PC-9 (cell line): ENCODE measurements at regions not wholly inside any gene's neighbourhood (a gene's known extent, or its start where the extent isn't known, plus 50 kb on each side); places are given as distances from the start of the nearest gene placed in this dataset.

Experiments
- BruUV-seq: library from RNA; stranded (reverse); fragments of 400-500 nt; replicated peaks from 2 replicates; lab custom pipeline; 2021; lab: Mats Ljungman, UMichigan
- CTCF ChIA-PET: fragments of 300-600 bp; sonication (Branson Sonifier 250); formaldehyde crosslinking; loops from one replicate; lab custom pipeline; 2022; ENCODE audit warnings: antibody characterized with exemption; lab: Charles Lee
- POLR2A ChIA-PET: fragments of 300-600 bp; sonication (Branson Sonifier 250); formaldehyde crosslinking; loops from one replicate; lab custom pipeline; 2022; ENCODE audit warnings: antibody characterized with exemption; ENCODE audit not compliant: unreplicated experiment; lab: Charles Lee
- DNase-seq, 2 experiments: peaks; one replicate each; pipeline versions ENCODE4 v3.0.0 to v3.0.0-alpha.2; 2015 to 2022; ENCODE audit warnings: mixed read lengths in 1 of 2
- H2AFZ ChIP-seq: fragments of 200-600 bp; sonication (generic); 2 replicates; pipeline ENCODE4 v1.8.1; 2017; ENCODE audit warnings: antibody characterized with exemption
- H3F3A ChIP-seq: fragments of 200-600 bp; sonication (generic); 2 replicates; pipeline ENCODE4 v1.8.1; 2017; ENCODE audit warnings: antibody characterized with exemption, mild to moderate bottlenecking, low read depth; ENCODE audit not compliant: insufficient read depth
- H3K27ac ChIP-seq: fragments of 200-600 bp; sonication (generic); 2 replicates; pipeline ENCODE4 v1.6.1; 2016; ENCODE audit warnings: mixed run types
- H3K27me3 ChIP-seq: fragments of 200-600 bp; sonication (generic); 2 replicates; pipeline ENCODE4 v1.6.1; 2016; ENCODE audit warnings: low read depth, mixed run types; ENCODE audit not compliant: insufficient read depth
- H3K36me3 ChIP-seq: fragments of 200-600 bp; sonication (generic); 2 replicates; pipeline ENCODE4 v1.6.1; 2016; ENCODE audit warnings: low read depth, mixed run types
- H3K4me1 ChIP-seq: fragments of 200-600 bp; sonication (generic); replicated peaks from 2 replicates; pipeline ENCODE4 v1.6.1; 2016; ENCODE audit warnings: mixed run types; ENCODE audit not compliant: insufficient read depth
- H3K4me2 ChIP-seq: fragments of 200-600 bp; sonication (generic); 2 replicates; pipeline ENCODE4 v1.6.1; 2017; ENCODE audit warnings: mixed run types
- H3K4me3 ChIP-seq: fragments of 200-600 bp; sonication (generic); 2 replicates; pipeline ENCODE4 v1.6.1; 2016; ENCODE audit warnings: mixed run types
- H3K79me2 ChIP-seq: fragments of 200-600 bp; sonication (generic); 2 replicates; pipeline ENCODE4 v1.6.1; 2017; ENCODE audit warnings: low read depth, mixed run types
- H3K9me2 ChIP-seq: fragments of 200-600 bp; sonication (generic); 2 replicates; pipeline ENCODE4 v1.8.1; 2017; ENCODE audit warnings: mild to moderate bottlenecking; ENCODE audit not compliant: insufficient read depth
- H3K9me3 ChIP-seq: fragments of 200-600 bp; sonication (generic); 2 replicates; pipeline ENCODE4 v1.8.1; 2016; ENCODE audit warnings: low read depth; ENCODE audit not compliant: insufficient read depth
- H4K20me1 ChIP-seq: fragments of 200-600 bp; sonication (generic); 2 replicates; pipeline ENCODE4 v1.8.1; 2017; ENCODE audit not compliant: insufficient read depth
- EZH2 ChIP-seq: fragments of 200-600 bp; sonication (generic); IDR thresholded peaks from 2 replicates; pipeline ENCODE4 v1.8.0; 2017; ENCODE audit warnings: antibody characterized with exemption, low read depth
- intact Hi-C: fragments of 100-400 bp; cut with micrococcal nuclease; formaldehyde crosslinking; loops from one replicate; pipeline ENCODE4 v1.10.0; 2022; ENCODE audit not compliant: unreplicated experiment
- TF ChIP-seq, protein P1 (sequence below): fragments of 200-600 bp; sonication (generic); conservative IDR thresholded peaks from 2 replicates; pipeline ENCODE4 v1.6.1; 2017; ENCODE audit warnings: mixed run types, antibody characterized with exemption, mild to moderate bottlenecking, moderate library complexity

DNA sequence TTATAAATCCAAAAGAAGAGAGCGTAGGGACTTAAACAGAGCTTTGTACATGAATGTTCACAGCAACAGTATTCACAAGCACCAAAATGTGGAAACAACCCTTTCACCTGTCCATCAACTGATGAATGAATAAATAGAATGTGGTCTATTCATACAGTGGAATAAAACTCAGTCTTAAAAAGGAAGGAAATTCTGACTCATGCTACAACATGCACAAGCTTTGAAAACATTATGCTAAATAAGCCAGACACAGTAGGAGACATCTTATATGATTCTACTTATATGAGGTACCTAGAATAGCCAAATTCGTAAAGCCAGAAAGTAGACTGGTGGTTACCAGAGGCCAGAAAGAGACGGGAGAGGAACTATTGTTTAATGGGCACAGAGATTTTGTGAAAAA lies 74.3 kb downstream of the SHANK2 start:
- no peak overlapping the region for H3K27ac ChIP-seq
- intact Hi-C loops = no loop called here
- CTCF ChIA-PET = interaction anchor here (0.5 kb wide), 1 partner anchor 61 kb away, joined by 4 read pairs; no protein-coding TSS in a partner anchor

DNA sequence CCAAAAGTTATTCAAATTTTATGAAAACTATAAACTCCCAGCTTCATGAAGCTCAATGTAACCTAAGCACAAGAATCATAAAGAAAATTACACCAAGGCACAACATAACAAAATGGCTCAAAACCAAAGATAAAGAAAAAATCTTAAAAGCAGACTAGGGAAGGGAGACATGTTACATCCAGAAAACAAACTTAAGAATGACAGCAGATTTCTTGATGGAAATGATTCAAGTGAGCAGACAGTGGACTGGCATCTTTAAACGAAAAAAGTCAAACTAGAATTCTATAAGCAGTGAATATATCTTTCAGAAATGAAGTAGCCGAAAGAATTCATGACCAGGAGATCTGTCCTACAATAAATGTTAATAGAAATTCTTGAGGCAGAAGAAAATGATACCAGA lies 75.6 kb downstream of the SHANK2 start:
- Histone ChIP-seq H3K9me2 (no peaks in the 10 kb centered on the region), H3K4me3 (no peak overlapping the region), H3K79me2 (no peaks in the 10 kb centered on the region), H3K27me3 (no peaks in the 10 kb centered on the region), H3K4me1 (no peaks in the 10 kb centered on the region), H3K9me3 (peaks cover 16% of the 10 kb centered on the region; the same call in 1 of the 2 replicates), H2AFZ (no peak overlapping the region), H3K36me3 (no peaks in the 10 kb centered on the region), H3F3A (no peaks in the 10 kb centered on the region), H3K27ac (no peak overlapping the region), H3K4me2 (no peak overlapping the region), H4K20me1 (0 out of 2 replicates have a peak, but pooled peaks cover 7% of the 10 kb centered on the region)
- ChIA-PET CTCF (no interaction called here), POLR2A (no interaction called here)
- no TSS peak for BruUV-seq
- TF ChIP-seq, protein P1, sequence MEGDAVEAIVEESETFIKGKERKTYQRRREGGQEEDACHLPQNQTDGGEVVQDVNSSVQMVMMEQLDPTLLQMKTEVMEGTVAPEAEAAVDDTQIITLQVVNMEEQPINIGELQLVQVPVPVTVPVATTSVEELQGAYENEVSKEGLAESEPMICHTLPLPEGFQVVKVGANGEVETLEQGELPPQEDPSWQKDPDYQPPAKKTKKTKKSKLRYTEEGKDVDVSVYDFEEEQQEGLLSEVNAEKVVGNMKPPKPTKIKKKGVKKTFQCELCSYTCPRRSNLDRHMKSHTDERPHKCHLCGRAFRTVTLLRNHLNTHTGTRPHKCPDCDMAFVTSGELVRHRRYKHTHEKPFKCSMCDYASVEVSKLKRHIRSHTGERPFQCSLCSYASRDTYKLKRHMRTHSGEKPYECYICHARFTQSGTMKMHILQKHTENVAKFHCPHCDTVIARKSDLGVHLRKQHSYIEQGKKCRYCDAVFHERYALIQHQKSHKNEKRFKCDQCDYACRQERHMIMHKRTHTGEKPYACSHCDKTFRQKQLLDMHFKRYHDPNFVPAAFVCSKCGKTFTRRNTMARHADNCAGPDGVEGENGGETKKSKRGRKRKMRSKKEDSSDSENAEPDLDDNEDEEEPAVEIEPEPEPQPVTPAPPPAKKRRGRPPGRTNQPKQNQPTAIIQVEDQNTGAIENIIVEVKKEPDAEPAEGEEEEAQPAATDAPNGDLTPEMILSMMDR = no peak
- no peak for TF ChIP-seq EZH2
- no peak for DNase-seq
- intact Hi-C loops = no loop called here

More for the DNA sequence above, 74.3 kb downstream of the SHANK2 start:
- H2AFZ ChIP-seq = no peak overlapping the region
- POLR2A ChIA-PET = no interaction called here
- no peak overlapping the region for H3K4me3 ChIP-seq
- peaks cover 16% of the 10 kb centered on the region; the same call in 1 of the 2 replicates for H3K9me3 ChIP-seq
- H3K79me2 ChIP-seq = no peaks in the 10 kb centered on the region
- no peak for DNase-seq
- H3F3A ChIP-seq = no peaks in the 10 kb centered on the region
- H3K27me3 ChIP-seq = no peaks in the 10 kb centered on the region
- 0 out of 2 replicates have a peak, but pooled peaks cover 7% of the 10 kb centered on the region for H4K20me1 ChIP-seq
- TF ChIP-seq, protein P1 = no peak
- no peak for TF ChIP-seq EZH2
- no TSS peak for BruUV-seq
- no peak overlapping the region for H3K4me2 ChIP-seq
- no peaks in the 10 kb centered on the region for H3K36me3 ChIP-seq
- H3K4me1 ChIP-seq = no peaks in the 10 kb centered on the region
- H3K9me2 ChIP-seq = no peaks in the 10 kb centered on the region

DNA sequence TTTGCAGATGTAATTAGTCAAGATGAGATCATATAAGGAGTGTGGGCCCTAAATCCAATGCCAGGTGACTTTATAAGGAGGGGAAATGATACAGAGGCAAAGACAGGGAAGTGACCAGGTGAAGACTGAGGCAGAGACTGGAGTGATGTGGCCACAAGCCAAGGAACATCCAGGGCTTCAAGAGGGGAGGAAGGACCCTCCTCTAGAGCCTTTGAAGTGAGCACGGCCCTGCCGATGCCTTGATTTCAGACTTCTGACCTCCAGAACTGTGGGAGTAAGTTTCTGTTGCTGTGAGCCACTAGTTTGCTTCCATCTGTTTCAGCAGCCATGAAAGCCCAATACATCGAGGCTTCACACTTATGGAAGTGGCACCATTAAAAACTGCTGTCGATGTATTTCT lies 78.7 kb downstream of the SHANK2 start:
- H3K4me2 ChIP-seq = no peak overlapping the region
- BruUV-seq = no TSS peak
- no peaks in the 10 kb centered on the region for H3K79me2 ChIP-seq
- no peak for DNase-seq
- H3K4me1 ChIP-seq = no peaks in the 10 kb centered on the region
- no peak overlapping the region for H2AFZ ChIP-seq
- POLR2A ChIA-PET = no interaction called here
- H3K27ac ChIP-seq = no peak overlapping the region
- no peaks in the 10 kb centered on the region for H3F3A ChIP-seq
- no peaks in the 10 kb centered on the region for H3K27me3 ChIP-seq
- H3K9me2 ChIP-seq = no peaks in the 10 kb centered on the region
- TF ChIP-seq, protein P1 = no peak
- no peak for TF ChIP-seq EZH2
- H4K20me1 ChIP-seq = no peaks in the 10 kb centered on the region
- H3K36me3 ChIP-seq = no peaks in the 10 kb centered on the region
- no peak overlapping the region for H3K4me3 ChIP-seq
- intact Hi-C loops = no loop called here
- peaks cover 16% of the 10 kb centered on the region; the same call in 1 of the 2 replicates for H3K9me3 ChIP-seq
- CTCF ChIA-PET = no interaction called here
